Keratinocyte (primary cell): ENCODE measurements at regions not wholly inside any gene's neighbourhood (a gene's known extent, or its start where the extent isn't known, plus 50 kb on each side); places are given as distances from the start of the nearest gene placed in this dataset.

Experiments
- DNase-seq: peaks from one replicate; pipeline ENCODE4 v3.0.0-alpha.2; 2011; ENCODE audit warnings: low read depth, missing footprints, low spot score
- FAIRE-seq: peaks from 2 replicates; lab custom pipeline; 2011; peaks lifted over from hg19 to GRCh38; lab: Jason Lieb, UNC
- H2AFZ ChIP-seq: 2 replicates; pipeline ENCODE4 v1.6.0; 2012; ENCODE audit warnings: low read length, control low read depth, inconsistent platforms; ENCODE audit not compliant: control insufficient read depth
- H3K27ac ChIP-seq: 2 replicates; pipeline ENCODE4 v1.5.1; 2011; ENCODE audit warnings: low read length; ENCODE audit not compliant: control insufficient read depth, insufficient read depth
- H3K27me3 ChIP-seq: 3 replicates; pipeline ENCODE4 v1.6.0; 2011; ENCODE audit warnings: low read length; ENCODE audit not compliant: control insufficient read depth, insufficient read depth; ENCODE audit errors: extremely low read depth
- H3K36me3 ChIP-seq, 2 experiments: 2 replicates in 1 of 2; 3 replicates in 1 of 2; pipeline ENCODE4 v1.5.1; 2011; ENCODE audit warnings: low read length in 2 of 2, mild to moderate bottlenecking in 1 of 2; ENCODE audit not compliant: control insufficient read depth in 2 of 2, insufficient read depth in 2 of 2; ENCODE audit errors: extremely low read depth in 1 of 2
- H3K4me1 ChIP-seq: 3 replicates; pipeline ENCODE4 v1.5.1; 2011; ENCODE audit warnings: low read length; ENCODE audit not compliant: control insufficient read depth, insufficient read depth; ENCODE audit errors: extremely low read depth
- H3K4me2 ChIP-seq: 3 replicates; pipeline ENCODE4 v1.6.0; 2011; ENCODE audit warnings: low read depth, low read length; ENCODE audit not compliant: control insufficient read depth, insufficient read depth; ENCODE audit errors: extremely low read depth
- H3K4me3 ChIP-seq, 3 experiments: fragments of 200-600 bp in 1 of 3; sonication (generic) in 1 of 3; 2 replicates in 2 of 3; 3 replicates in 1 of 3; pipeline ENCODE4 v1.5.1; 2011 to 2016; ENCODE audit warnings: low read length in 3 of 3, mild to moderate bottlenecking in 3 of 3, control low read depth in 2 of 3, inconsistent platforms in 1 of 3, low read depth in 1 of 3, mixed read lengths in 1 of 3, mixed run types in 1 of 3, moderate library complexity in 1 of 3; ENCODE audit not compliant: control insufficient read depth in 2 of 3, insufficient read depth in 2 of 3; ENCODE audit errors: extremely low read depth in 1 of 3
- H3K79me2 ChIP-seq: 2 replicates; pipeline ENCODE4 v1.6.0; 2012; ENCODE audit warnings: low read length; ENCODE audit not compliant: control insufficient read depth, insufficient read depth
- H3K9ac ChIP-seq: 3 replicates; pipeline ENCODE4 v1.6.0; 2011; ENCODE audit warnings: low read length; ENCODE audit not compliant: control insufficient read depth, insufficient read depth; ENCODE audit errors: extremely low read depth
- H3K9me1 ChIP-seq: 3 replicates; pipeline ENCODE4 v1.6.0; 2011; ENCODE audit warnings: low read length; ENCODE audit not compliant: control insufficient read depth, insufficient read depth; ENCODE audit errors: extremely low read depth
- H3K9me3 ChIP-seq: 2 replicates; pipeline ENCODE4 v1.5.1; 2012; ENCODE audit warnings: low read depth, low read length; ENCODE audit not compliant: control insufficient read depth
- H4K20me1 ChIP-seq: 3 replicates; pipeline ENCODE4 v1.6.0; 2011; ENCODE audit warnings: low read length; ENCODE audit not compliant: control insufficient read depth, insufficient read depth; ENCODE audit errors: extremely low read depth
- EZH2 ChIP-seq: IDR thresholded peaks from one replicate; pipeline ENCODE4 v1.6.1; 2012; ENCODE audit warnings: inconsistent platforms, mild to moderate bottlenecking, low read length, moderate library complexity
- dilution Hi-C: fragments of 300-500 bp; cut with MboI; formaldehyde crosslinking; loops from one replicate; pipeline ENCODE4 v1.7.0; 2020; ENCODE audit warnings: low sequenced_read_pairs; ENCODE audit not compliant: extremely low pct_ligation_motif_present
- TF ChIP-seq, protein P1 (sequence below), 3 experiments: IDR thresholded peaks in 1 of 3; conservative IDR thresholded peaks in 1 of 3; optimal IDR thresholded peaks in 1 of 3; 2 replicates in 2 of 3; 3 replicates in 1 of 3; pipeline versions ENCODE3 to v1.5.1; 2011; ENCODE audit warnings: low read length in 3 of 3, mild to moderate bottlenecking in 3 of 3, moderate library complexity in 2 of 3, control low read depth in 1 of 3, inconsistent platforms in 1 of 3; ENCODE audit not compliant: insufficient read depth in 2 of 3; ENCODE audit errors: extremely low read depth in 1 of 3

DNA sequence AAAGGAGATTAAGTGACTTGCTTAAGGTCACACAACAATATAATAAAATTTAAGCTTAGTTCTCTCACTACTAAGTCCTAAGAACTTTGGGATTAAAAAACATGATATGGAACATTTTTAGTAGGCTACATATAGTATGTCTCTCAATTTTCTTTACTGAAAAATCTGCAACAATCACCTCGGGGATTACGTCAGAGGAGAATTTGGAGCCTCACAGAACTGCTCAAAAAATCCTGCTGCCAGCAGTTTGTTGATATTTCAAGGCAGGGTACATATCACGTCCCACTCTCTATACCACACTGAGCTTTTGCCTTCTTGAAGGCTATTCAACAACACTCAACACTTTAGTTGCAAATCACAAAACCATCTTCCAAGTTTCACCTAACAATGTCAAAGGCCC, 561.6 kb upstream of the BTBD3 start:
- no peak overlapping the region for H3K4me2 ChIP-seq
- no peak for FAIRE-seq

DNA sequence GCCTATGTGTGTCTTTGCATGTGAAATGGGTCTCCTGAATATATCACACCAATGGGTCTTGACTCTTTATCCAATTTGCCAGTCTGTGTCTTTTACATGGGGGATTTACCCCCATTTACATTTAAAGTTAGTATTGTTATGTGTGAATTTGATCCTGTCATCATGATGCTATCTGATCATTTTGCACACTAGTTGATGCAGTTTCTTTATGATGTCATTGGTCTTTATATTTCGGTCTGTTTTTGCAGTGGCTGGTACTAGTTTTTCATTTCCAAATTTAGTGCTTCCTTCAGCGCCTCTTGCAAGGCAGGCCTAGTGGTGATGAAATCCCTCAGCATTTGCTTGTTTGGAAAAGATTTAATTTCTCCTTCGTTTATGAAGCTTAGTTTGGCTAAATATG, 555.2 kb upstream of the BTBD3 start:
- TF ChIP-seq, protein P1, sequence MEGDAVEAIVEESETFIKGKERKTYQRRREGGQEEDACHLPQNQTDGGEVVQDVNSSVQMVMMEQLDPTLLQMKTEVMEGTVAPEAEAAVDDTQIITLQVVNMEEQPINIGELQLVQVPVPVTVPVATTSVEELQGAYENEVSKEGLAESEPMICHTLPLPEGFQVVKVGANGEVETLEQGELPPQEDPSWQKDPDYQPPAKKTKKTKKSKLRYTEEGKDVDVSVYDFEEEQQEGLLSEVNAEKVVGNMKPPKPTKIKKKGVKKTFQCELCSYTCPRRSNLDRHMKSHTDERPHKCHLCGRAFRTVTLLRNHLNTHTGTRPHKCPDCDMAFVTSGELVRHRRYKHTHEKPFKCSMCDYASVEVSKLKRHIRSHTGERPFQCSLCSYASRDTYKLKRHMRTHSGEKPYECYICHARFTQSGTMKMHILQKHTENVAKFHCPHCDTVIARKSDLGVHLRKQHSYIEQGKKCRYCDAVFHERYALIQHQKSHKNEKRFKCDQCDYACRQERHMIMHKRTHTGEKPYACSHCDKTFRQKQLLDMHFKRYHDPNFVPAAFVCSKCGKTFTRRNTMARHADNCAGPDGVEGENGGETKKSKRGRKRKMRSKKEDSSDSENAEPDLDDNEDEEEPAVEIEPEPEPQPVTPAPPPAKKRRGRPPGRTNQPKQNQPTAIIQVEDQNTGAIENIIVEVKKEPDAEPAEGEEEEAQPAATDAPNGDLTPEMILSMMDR (optimal IDR thresholded peaks at IDR 0.05 in 1 of 3, IDR thresholded peaks at IDR 0.05 in 1 of 3, conservative IDR thresholded peaks at IDR 0.05 in 1 of 3; ENCODE audit: extremely low read depth in 1 of 3, insufficient read depth in 2 of 3, low read length in 3 of 3) = no peak
- no peak for TF ChIP-seq EZH2
- no peak overlapping the region for H2AFZ ChIP-seq
- H3K36me3 ChIP-seq = no peaks in the 10 kb centered on the region
- H3K9me1 ChIP-seq = no peaks in the 10 kb centered on the region
- H3K79me2 ChIP-seq = no peaks in the 10 kb centered on the region
- H3K4me3 ChIP-seq = no peak overlapping the region
- no peak for FAIRE-seq
- no peaks in the 10 kb centered on the region for H3K9me3 ChIP-seq
- dilution Hi-C loops = no loop called here
- H3K4me2 ChIP-seq = no peak overlapping the region
- no peaks in the 10 kb centered on the region for H3K4me1 ChIP-seq
- DNase-seq = no peak
- no peak overlapping the region for H3K27ac ChIP-seq
- H3K27me3 ChIP-seq = no peaks in the 10 kb centered on the region
- no peaks in the 10 kb centered on the region for H4K20me1 ChIP-seq
- no peak overlapping the region for H3K9ac ChIP-seq

More for the DNA sequence above, 561.6 kb upstream of the BTBD3 start:
- Histone ChIP-seq H3K27ac (no peak overlapping the region), H3K27me3 (no peaks in the 10 kb centered on the region), H3K36me3 (no peaks in the 10 kb centered on the region), H2AFZ (no peak overlapping the region), H3K4me3 (no peak overlapping the region), H4K20me1 (no peaks in the 10 kb centered on the region), H3K4me1 (peaks cover 3% of the 10 kb centered on the region), H3K79me2 (no peaks in the 10 kb centered on the region), H3K9me3 (no peaks in the 10 kb centered on the region), H3K9me1 (no peaks in the 10 kb centered on the region), H3K9ac (no peak overlapping the region)
- no peak for TF ChIP-seq EZH2
- TF ChIP-seq, protein P1 (optimal IDR thresholded peaks at IDR 0.05 in 1 of 3, IDR thresholded peaks at IDR 0.05 in 1 of 3, conservative IDR thresholded peaks at IDR 0.05 in 1 of 3; ENCODE audit: extremely low read depth in 1 of 3, insufficient read depth in 2 of 3, low read length in 3 of 3) = no peak
- no peak for DNase-seq
- dilution Hi-C loops = no loop called here
